Hepatocyte (in vitro differentiated cells): ENCODE measurements at regions not wholly inside any gene's neighbourhood (a gene's known extent, or its start where the extent isn't known, plus 50 kb on each side); places are given as distances from the start of the nearest gene placed in this dataset.
"Not testable (repeated sequence)": the region's sequence is repeated elsewhere in the genome, so short reads cannot be mapped to it uniquely, and the experiment has no call there.

Experiments
- DNase-seq: peaks from one replicate; pipeline ENCODE4 v3.0.0-alpha.2; 2016; ENCODE audit warnings: low spot score
- H2AFZ ChIP-seq: fragments of 200-600 bp; sonication (generic); 2 replicates; pipeline ENCODE4 v1.6.0; 2016; ENCODE audit warnings: antibody characterized with exemption, mild to moderate bottlenecking
- H3K27ac ChIP-seq: fragments of 200-600 bp; sonication (generic); 2 replicates; pipeline ENCODE4 v1.5.1; 2016; ENCODE audit warnings: mild to moderate bottlenecking
- H3K27me3 ChIP-seq: fragments of 200-600 bp; sonication (generic); 2 replicates; pipeline ENCODE4 v1.6.1; 2016
- H3K36me3 ChIP-seq: fragments of 200-600 bp; sonication (generic); replicated peaks from 2 replicates; pipeline ENCODE4 v1.5.1; 2016; ENCODE audit warnings: low read depth; ENCODE audit not compliant: insufficient read depth
- H3K4me1 ChIP-seq: fragments of 200-600 bp; sonication (generic); 2 replicates; pipeline ENCODE4 v1.5.1; 2016; ENCODE audit warnings: mild to moderate bottlenecking, moderate library complexity; ENCODE audit not compliant: insufficient read depth
- H3K4me2 ChIP-seq: fragments of 200-600 bp; sonication (generic); 2 replicates; pipeline ENCODE4 v1.6.0; 2016
- H3K4me3 ChIP-seq: fragments of 200-600 bp; sonication (generic); 2 replicates; pipeline ENCODE4 v1.5.1; 2016; ENCODE audit warnings: mild to moderate bottlenecking
- H3K79me2 ChIP-seq: fragments of 200-600 bp; sonication (generic); 2 replicates; pipeline ENCODE4 v1.6.0; 2017; ENCODE audit warnings: mild to moderate bottlenecking
- H3K9me2 ChIP-seq: fragments of 200-600 bp; sonication (generic); replicated peaks from 2 replicates; pipeline ENCODE4 v1.6.0; 2017; ENCODE audit warnings: mild to moderate bottlenecking; ENCODE audit not compliant: insufficient read depth
- H3K9me3 ChIP-seq: fragments of 200-600 bp; sonication (generic); 2 replicates; pipeline ENCODE4 v1.5.1; 2016; ENCODE audit warnings: low read depth, mild to moderate bottlenecking
- H4K20me1 ChIP-seq: fragments of 200-600 bp; sonication (generic); 2 replicates; pipeline ENCODE4 v1.6.0; 2016; ENCODE audit warnings: mild to moderate bottlenecking; ENCODE audit not compliant: insufficient read depth, poor library complexity, severe bottlenecking
- EZH2 ChIP-seq: fragments of 200-600 bp; sonication (generic); IDR thresholded peaks from 2 replicates; pipeline ENCODE4 v1.6.1; 2016; ENCODE audit warnings: antibody characterized with exemption, mild to moderate bottlenecking, borderline replicate concordance
- EZH2phosphoT487 ChIP-seq: fragments of 200-600 bp; sonication (generic); IDR thresholded peaks from one replicate; pipeline ENCODE4 v1.6.1; 2018; ENCODE audit warnings: antibody characterized with exemption, mild to moderate bottlenecking, low read depth, moderate library complexity; ENCODE audit not compliant: unreplicated experiment, severe bottlenecking
- WGBS: methylation state at CpG from one replicate; pipeline ENCODE4 v1.1.6; 2016; ENCODE audit warnings: low lambda C conversion rate; ENCODE audit errors: missing lambda C conversion rate; 5-methylcytosine and 5-hydroxymethylcytosine counted together
- TF ChIP-seq, protein P1 (sequence below): fragments of 200-600 bp; sonication (generic); IDR thresholded peaks from 2 replicates; pipeline ENCODE4 v1.5.1; 2016; ENCODE audit warnings: antibody characterized with exemption, mild to moderate bottlenecking; ENCODE audit not compliant: poor library complexity

DNA sequence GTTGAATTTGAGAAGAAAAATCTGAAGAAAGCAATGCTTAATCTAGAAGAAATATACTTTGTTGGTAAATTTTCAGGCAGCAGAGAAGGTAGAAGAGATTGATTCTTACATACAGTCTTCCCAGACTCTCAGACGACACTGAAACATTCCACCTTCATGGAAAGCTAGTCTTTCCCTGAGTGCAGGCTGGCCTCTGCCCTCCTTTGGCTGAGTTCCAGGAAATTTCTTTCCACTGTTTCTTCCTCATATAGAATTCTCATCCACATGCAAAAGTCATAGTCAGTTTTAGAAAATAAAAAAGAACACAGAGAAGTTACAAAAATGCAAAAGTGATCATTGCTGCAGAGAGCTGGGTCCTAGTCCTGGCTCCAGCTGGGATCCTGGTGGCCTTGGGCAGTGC, 142.5 kb upstream of the PRR23C start:
- H2AFZ ChIP-seq = no peak overlapping the region
- no peaks in the 10 kb centered on the region for H3K27me3 ChIP-seq
- no peaks in the 10 kb centered on the region for H3K4me1 ChIP-seq
- H3K79me2 ChIP-seq = no peaks in the 10 kb centered on the region
- H3K4me3 ChIP-seq = no peak overlapping the region
- no peak overlapping the region for H3K4me2 ChIP-seq
- H3K27ac ChIP-seq = no peak overlapping the region
- H3K36me3 ChIP-seq = no peaks in the 10 kb centered on the region
- H3K9me2 ChIP-seq = no peaks in the 10 kb centered on the region
- no peak for TF ChIP-seq EZH2
- TF ChIP-seq EZH2phosphoT487 = no peak
- TF ChIP-seq, protein P1, sequence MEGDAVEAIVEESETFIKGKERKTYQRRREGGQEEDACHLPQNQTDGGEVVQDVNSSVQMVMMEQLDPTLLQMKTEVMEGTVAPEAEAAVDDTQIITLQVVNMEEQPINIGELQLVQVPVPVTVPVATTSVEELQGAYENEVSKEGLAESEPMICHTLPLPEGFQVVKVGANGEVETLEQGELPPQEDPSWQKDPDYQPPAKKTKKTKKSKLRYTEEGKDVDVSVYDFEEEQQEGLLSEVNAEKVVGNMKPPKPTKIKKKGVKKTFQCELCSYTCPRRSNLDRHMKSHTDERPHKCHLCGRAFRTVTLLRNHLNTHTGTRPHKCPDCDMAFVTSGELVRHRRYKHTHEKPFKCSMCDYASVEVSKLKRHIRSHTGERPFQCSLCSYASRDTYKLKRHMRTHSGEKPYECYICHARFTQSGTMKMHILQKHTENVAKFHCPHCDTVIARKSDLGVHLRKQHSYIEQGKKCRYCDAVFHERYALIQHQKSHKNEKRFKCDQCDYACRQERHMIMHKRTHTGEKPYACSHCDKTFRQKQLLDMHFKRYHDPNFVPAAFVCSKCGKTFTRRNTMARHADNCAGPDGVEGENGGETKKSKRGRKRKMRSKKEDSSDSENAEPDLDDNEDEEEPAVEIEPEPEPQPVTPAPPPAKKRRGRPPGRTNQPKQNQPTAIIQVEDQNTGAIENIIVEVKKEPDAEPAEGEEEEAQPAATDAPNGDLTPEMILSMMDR = no peak
- no peaks in the 10 kb centered on the region for H3K9me3 ChIP-seq
- peak; percentile 26 for DNase-seq
- no peaks in the 10 kb centered on the region for H4K20me1 ChIP-seq
- WGBS = 57% methylated on average over 1 of the region's 1 CpG

DNA sequence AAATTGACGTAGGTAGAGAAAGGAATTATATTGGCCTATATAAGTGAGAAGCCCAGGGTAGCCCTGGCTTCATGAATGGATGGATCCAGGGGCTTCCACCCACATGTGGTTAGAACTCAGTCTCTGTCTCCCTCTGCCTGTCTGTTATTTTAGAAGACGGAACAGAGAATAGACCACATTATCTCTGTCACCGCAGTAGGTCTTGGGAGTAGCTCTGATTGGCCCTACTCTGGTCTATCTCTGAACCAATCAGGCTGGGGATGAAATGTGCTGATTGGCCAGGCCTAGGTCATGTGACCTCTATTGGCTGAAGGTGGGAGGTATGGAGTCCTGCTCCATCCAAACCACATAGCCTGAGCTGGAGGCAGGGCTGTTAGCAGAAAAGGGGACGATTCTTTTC, 143.0 kb upstream of the PRR23C start:
- DNase-seq = no peak
- no peak overlapping the region for H2AFZ ChIP-seq
- H3K4me3 ChIP-seq = no peak overlapping the region
- H3K79me2 ChIP-seq = no peaks in the 10 kb centered on the region
- no peaks in the 10 kb centered on the region for H4K20me1 ChIP-seq
- H3K9me2 ChIP-seq = no peaks in the 10 kb centered on the region
- TF ChIP-seq EZH2phosphoT487 = no peak
- TF ChIP-seq, protein P1 = no peak
- no peak for TF ChIP-seq EZH2
- H3K9me3 ChIP-seq = no peaks in the 10 kb centered on the region
- no peaks in the 10 kb centered on the region for H3K27me3 ChIP-seq
- WGBS = 93% methylated on average over 4 of the region's 4 CpGs
- H3K4me2 ChIP-seq = no peak overlapping the region
- H3K4me1 ChIP-seq = no peaks in the 10 kb centered on the region
- no peak overlapping the region for H3K27ac ChIP-seq
- H3K36me3 ChIP-seq = no peaks in the 10 kb centered on the region

DNA sequence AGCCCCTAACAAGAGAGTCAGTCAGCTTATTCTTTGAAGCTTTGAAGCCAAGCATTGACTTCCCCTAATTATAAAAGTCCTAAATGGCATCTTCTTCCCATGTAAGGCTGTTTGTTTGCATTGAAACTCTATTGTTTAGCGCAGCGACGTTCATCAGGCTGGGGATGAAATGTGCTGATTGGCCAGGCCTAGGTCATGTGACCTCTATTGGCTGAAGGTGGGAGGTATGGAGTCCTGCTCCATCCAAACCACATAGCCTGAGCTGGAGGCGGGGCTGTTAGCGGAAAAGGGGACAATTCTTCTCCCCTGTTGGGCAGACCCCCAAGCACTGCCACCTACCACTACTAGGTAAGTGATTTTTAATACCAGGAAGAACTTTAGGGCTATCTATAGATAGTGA, 145.3 kb upstream of the PRR23C start:
- 85% methylated on average over 5 of the region's 5 CpGs for WGBS
- no peak overlapping the region for H3K27ac ChIP-seq

DNA sequence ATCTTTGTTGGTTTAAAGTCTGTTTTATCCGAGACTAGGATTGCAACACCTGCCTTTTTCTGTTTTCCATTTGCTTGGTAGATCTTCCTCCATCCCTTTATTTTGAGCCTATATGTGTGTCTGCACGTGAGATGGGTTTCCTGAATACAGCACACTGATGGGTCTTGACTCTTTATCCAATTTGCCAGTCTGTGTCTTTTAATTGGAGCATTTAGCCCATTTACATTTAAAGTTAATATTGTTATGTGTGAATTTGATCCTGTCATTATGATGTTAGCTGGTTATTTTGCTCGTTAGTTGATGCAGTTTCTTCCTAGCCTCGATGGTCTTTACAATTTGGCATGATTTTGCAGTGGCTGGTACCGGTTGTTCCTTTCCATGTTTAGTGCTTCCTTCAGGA, 149.4 kb upstream of the MRPS22 start:
- not testable (repeated sequence) for H2AFZ ChIP-seq, H3K4me1 ChIP-seq, H3K4me2 ChIP-seq, H3K79me2 ChIP-seq, H3K36me3 ChIP-seq, H3K4me3 ChIP-seq, H3K27ac ChIP-seq, H3K9me3 ChIP-seq, DNase-seq, H3K9me2 ChIP-seq, H3K27me3 ChIP-seq, H4K20me1 ChIP-seq
- WGBS = 75% methylated on average over 3 of the region's 5 CpGs

More for the DNA sequence above, 145.3 kb upstream of the PRR23C start:
- Histone ChIP-seq H3K9me3 (no peaks in the 10 kb centered on the region), H3K4me2 (no peak overlapping the region), H3K4me1 (no peaks in the 10 kb centered on the region), H3K4me3 (no peak overlapping the region), H3K79me2 (no peaks in the 10 kb centered on the region), H2AFZ (no peak overlapping the region), H3K36me3 (no peaks in the 10 kb centered on the region), H3K9me2 (no peaks in the 10 kb centered on the region), H4K20me1 (no peaks in the 10 kb centered on the region), H3K27me3 (no peaks in the 10 kb centered on the region)
- no peak for DNase-seq
- TF ChIP-seq EZH2 (no peak), EZH2phosphoT487 (no peak)
- TF ChIP-seq, protein P1 = no peak

DNA sequence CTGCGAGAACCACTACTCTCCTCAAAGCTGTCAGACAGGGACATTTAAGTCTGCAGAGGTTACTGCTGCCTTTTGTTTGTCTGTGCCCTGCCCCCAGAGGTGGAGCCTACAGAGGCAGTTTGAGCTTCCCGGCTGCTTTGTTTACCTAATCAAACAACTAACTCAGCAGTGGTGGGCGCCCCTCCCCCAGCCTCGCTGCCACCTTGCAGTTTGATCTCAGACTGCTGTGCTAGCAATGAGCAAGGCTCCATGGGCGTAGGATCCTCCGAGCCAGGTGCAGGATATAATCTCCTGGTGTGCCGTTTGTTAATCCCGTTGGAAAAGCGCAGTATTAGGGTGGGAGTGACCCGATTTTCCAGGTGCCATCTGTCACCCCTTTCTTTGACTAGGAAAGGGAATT, 147.7 kb upstream of the MRPS22 start:
- not testable (repeated sequence) for H2AFZ ChIP-seq, H3K9me2 ChIP-seq, H3K27ac ChIP-seq, H3K36me3 ChIP-seq, H3K79me2 ChIP-seq, H3K4me2 ChIP-seq, H3K4me3 ChIP-seq, H3K4me1 ChIP-seq, H3K9me3 ChIP-seq, H3K27me3 ChIP-seq, DNase-seq, H4K20me1 ChIP-seq
- WGBS = 90% methylated on average over 10 of the region's 10 CpGs
